ENCODE measurements at regions not wholly inside any gene's neighbourhood (a gene's known extent, or its start where the extent isn't known, plus 50 kb on each side); places are given as distances from the start of the nearest gene placed in this dataset.

DNA sequence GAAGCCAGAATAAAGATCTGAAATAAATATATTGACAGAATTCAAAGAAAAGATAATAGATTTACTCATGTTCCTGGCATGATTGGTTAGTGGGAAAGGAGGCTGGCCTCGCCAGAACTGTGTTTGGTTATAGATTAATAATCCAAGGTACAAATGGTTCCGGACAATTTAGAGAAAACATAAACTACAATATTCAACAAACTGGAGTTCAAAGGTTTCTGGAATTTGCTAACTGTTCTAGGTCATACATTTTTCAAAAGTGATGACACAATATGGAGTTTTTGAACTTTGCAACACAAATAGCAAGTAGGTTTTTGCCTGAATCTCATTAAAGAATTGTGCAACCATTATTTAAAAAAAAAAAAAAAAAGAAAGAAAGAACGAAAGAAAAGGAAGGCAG is 251.7 kb upstream of the SALL1 start:
- DNase-seq = no peak

DNA sequence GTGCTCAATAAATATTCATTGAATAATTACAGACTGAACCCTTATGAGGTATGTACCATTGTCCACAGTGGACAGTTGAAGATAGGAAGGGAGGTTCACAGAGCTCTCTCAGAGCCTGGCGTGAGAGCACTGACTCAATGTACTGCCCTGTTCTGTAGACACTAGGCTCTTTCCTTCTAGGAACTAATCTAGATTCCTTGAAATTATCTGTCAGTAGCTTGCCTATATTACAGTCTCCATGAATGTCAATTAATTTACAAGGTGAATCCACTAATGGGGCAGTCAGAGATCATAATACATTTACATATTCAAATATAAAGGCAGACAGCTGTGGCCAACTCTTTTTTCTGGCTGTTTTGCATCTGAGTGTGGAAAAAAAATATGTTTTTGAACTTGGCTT is 251.2 kb upstream of the SALL1 start:
- no peak for DNase-seq

DNA sequence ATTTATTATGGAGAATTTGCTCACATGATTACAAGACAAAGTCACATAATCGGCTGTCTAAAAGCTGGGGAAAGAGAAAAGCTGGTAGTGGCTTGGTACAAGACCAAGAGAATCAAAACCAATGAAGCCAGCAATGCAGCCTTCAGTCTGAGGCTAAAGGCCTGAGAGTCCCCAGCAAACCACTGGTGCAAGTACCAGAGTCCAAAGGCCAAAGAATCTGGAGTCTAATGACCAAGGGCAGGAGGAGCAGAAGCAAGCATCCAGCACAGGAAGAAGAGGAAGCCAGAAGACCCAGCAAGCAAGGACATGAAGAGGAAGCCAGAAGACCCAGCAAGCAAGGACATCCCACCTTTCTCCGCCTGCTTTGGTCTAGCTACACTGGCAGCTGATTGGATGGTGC is 250.6 kb upstream of the SALL1 start:
- no peak for DNase-seq

DNA sequence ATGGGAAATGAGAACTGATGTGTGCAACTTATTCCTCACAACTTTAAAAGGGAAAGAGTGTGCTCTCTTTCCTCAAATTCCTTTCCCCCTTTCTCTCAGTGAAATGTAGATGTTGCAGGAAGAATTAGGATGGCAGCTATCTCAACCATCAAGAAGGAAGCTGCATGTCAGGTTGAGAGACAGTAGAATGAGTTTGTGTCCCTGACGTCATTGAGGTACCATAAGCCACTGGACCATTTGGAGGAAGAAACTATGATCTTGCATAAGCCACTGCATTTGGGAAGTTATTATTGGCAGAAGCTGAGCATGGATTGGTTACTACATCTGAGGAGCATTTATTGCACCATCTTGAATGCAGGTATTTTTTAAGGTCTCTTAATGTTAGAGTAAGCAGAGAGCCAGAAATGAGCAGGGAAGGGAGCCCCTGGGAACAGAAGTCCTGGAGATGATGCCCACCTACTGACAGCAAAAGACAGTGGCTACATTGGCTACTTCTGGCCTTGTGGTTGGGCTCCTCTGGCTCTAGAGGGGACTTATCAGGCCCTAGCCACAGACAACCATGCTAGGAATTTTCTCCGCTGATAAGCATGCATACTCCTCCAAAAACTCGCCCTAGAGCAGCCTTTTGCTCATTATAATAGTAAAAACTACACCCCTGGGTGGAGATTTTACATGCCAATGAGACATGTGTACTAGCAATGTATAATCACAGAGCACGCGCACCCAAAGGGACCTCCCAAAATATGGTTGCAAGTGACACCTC is 249.0 kb upstream of the SALL1 start:
- DNase-seq = no peak

DNA sequence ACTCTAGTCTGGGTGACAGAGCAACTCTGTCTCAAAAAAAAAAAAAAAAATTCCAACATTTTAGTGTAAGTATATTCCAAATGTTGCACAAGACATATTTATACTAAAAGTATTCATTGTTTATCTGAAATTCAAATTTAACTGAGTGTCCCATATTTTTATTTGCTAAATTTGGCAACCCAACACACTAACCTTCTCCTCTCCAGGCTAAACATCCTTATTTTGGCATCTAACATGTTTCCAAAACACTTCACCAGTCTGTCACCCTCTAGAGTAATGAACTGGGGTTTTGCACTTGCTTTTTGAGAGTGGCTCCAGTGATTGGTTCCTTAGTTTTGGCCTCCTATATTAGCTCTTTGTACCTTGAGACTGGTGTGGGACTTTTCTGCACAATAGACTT is 243.4 kb upstream of the SALL1 start:
- DNase-seq = no peak

DNA sequence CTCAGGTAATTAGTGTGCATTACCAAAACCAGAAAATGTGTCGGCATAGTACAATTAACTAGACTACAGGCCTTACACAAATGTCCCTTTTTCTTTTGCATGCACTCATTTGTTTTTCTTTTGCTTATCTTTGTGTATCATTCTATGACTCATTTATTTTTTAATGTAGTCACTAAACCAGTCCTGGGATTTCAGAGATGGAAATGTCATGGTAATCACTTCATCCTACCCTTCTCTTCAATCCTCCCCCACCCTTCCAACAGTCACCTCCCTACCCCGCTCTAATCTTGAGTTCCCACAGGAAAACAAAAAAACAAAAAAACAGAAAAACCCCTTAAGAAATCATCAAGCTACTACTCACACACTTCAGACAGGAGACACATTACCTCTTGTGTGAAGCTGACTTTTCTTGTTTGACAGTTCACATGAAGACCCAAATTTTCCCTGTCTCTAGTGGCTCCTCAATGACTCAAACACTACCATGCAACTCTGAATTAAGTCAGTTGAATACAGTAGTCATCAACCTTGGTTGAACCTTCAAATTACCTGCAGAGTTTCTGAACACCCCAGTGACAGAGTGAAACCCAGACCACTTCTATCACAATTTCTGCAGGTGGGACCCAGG is 242.4 kb upstream of the SALL1 start:
- no peak for DNase-seq

DNA sequence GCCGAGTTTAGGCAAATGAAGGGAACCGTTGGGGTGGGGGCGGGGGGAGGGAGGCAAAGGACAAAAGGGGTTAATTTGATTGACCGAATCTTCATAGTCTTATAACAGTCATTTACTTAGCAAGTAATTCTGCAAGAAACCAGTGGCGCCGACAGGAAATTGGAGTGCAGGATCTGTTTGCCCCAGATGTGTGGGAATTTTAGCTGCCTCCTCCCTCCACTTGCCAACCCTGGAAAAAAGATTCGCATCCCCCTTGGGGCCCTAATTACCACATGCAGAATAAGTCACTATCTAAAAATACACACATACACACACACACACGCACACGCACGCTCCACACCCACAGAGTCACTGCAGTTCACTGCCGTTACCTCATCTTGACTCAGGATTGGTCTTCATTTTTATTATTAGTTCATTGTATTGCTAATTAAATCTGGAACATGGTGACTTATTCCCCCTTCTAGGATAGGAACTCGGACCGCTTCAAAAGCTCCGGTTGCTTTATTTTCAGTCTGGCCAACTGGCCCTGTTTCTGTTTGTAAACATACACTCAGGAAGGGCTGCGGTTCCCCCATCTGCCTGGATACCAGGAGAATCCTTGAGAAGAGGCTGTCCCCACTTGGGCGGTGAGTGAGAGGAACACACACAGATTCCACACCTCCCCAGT is 241.6 kb upstream of the SALL1 start:
- DNase-seq = no peak

DNA sequence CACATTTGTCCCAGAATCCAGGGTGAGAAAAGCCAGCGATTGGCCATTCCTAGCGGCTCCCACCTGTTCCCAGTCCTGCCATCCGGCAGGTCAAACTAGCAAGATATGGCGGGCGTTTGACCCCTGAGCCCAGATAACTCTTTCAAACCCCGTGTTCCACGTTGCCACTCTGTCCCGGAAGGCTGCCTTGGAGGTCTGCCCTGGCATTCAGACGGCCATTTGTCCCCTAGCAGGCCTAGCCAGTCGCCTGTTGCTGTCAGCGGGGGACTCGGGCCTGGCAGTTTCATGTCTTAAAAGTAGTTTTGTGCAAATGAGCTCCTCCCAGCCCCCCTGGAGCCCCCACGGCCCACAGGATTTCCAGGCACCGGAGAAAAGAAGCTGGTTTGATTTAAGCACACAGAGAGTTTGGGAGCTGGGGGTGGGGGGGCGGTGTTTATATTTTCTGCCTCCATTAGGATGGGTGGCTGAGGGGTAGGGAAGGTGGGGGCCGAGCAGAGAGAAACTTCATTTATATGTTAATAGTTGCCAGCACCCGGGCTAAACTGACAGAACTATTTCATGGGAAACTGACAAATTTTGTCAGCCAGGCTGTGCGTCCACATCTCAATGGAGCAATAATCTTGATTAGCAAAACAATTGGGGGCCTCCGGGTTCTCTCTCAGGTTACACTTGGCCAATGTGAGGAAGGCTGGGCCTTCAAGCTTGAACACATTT is 240.9 kb upstream of the SALL1 start:
- no peak for DNase-seq

DNA sequence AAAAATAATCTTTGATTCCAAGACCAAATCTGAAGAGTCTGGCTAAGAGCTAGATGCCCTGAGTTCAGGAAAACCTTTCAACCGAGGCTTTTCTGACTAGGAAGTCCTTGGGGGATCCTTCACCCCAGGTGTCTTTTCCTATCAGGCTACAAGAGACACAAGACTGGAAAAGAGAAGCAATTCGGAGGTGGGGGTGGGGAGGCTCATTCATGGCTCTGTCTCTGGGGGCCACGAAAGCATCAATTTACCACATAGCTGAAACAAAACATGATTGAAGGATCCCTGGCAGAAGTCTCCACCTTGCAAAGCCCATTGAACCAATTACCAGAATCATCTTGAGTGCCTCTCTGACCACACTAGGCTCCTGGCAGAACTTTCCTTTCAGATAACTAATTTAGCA is 239.8 kb upstream of the SALL1 start:
- no peak for DNase-seq

DNA sequence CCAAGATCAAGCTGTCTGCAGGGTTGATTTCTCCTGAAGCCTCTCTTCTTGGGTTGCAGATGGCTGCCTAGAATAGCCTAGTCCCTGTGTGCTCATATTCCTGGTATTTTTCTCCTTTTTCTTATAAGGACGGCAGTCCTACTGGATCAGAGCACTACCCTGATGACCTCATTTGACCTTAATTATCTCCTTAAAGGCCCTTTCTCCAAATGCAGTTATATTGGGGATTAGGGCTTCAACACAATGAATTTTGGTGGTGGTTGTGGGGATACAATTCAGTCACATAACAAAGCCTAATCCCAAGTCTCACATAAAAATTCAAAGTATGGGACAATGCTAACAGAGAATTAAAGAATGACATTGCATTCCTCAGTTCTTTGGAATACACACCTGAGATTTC is 238.8 kb upstream of the SALL1 start:
- no peak for DNase-seq

DNA sequence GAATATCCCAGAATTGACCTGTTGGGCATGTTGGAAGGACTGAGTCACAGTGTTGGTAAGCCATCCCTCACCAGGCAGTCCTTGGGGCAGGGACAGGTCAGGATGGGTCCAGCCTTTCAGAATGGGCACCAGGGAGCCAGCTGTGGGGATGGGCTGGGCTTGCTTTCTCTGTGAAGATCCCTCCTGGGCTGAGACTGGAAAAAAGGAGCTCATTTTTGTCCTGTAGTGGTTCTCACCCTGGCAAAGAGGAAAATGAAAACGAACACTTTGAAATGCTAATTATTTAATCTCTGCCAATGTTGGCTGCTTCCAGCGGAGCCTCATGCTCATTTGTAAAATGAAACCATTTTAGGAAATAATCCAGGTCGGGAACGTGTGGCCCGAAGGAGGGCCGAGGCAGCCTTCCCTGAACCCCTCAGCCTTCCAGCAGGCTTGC is 237.5 kb upstream of the SALL1 start:
- no peak for DNase-seq

DNA sequence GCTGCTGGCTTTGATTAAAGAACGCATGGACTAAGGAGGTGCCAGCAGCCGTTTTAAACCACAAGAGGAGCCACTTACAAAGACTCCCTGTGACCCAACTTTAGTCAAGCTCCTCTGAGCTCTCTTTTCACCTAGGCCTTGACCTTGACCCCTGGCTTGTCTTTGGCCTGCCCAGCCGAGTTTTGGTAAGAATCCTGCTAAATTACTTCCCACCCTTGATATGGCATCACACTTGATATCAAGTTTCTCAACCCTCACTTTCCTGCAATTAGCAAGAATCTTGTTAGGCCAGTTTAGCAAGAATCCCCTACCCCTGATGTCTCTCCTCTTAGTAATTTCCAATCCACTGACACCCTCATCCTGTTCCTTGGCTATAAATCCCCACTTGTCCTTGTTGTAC is 232.8 kb upstream of the SALL1 start:
- DNase-seq = no peak

DNA sequence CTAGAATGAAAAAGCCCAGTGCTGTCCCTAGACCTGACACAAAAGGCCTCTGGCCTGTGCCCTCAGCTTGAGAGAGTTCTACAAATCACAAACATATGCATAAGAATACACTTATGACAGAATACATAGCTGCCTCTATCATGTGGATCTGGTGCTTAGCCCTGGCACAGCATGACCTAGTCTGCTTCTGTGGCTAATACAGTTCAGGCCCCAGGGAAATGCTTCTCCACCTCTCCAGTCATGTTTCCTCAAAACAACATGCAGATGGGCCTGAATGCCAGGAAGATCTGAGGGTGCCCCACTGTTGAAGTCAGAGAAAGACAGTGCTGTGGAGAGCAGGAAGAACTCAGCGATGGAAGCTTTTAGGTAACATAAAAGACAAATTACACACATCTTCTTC is 231.9 kb upstream of the SALL1 start:
- DNase-seq = no peak

DNA sequence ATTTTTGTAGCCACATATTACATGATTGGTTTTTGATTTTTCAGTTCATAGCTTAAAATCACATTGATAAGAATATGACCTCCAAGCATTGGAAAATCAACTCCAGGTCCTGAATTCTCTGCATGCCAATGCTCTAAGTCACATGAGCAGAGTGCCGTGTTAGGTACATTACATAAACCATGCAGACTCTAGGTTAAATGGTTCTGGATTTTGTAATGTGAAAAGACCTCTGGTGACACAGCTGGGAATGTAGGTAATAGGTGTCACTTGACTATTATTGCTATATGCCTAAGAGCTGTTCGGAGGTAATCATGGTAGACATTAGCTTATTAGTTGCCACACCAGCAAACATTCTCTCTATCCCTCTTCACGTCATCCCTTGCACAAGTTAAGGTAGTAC is 231.1 kb upstream of the SALL1 start:
- DNase-seq = no peak

DNA sequence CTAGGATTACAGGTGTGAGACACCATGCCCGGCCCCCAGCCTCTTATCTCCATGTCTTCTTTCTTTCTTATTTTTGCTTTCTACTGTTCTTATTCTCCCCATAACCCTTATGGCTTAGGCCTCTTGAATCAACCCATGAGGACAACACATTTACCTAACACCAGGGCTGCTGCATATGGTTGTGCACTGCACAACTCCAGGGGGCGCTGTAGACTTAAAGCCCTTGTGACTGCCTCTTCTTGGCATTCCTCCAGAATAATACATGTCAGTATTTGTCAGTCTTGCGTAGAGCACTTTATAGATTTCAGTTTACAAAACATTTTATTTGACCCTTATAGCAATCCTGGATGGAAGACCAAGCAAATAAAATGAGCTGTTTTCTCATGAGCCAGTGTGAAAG is 225.0 kb upstream of the SALL1 start:
- no peak for DNase-seq

DNA sequence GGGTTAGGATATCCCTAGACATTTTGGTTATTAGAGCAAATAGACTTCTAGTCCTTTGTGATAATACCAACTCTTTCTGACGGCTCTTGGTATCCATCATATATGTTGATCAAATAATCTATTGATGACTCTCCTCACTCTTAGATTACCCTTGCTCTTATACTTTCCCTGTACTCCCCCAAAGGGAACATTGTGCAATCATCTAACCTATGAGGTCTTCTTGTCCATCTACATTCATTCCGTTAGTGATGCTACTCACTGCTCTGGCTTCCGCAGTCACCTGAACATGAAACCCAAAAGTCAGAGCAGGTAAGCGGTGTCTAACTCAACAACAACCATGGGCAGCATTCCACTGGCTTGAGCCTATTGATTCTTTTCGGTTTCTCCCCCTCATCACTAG is 223.7 kb upstream of the SALL1 start:
- DNase-seq = no peak

DNA sequence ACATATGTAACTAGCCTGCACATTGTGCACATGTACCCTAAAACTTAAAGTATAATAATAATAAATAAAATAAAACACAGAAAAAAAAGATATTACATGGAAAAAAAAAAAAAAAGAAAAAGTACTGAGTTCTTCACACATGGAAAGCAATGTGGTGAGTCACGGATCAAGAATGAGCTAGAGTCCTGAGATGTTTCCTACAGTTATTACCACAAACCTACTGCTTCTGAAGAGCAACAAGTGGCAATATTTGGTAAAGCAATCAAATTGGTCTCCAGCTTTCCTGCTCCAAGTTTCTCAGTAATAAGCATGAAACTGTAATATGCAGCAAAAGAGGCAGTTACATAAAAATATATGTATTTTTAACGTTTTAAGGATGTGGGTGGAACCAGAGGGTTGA is 223.3 kb upstream of the SALL1 start:
- DNase-seq = no peak

DNA sequence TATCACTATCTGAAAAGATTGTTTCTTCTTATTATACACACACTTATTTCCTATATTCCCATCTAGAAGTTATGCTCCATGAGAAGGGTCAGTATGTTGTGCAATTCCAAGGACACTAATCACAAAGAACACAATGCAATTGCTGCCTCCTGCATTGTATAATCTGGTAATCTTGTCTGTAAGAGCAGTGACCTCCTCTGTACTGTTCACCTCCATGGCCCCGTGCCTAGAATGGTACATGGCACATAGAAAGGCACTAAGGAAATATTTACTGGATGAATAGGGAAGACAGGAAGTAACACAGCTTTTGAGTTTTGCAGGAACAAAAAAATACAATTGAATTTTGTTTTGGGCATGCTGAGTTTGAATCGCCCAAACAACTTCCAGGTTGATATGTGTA is 214.6 kb upstream of the SALL1 start:
- no peak for DNase-seq

DNA sequence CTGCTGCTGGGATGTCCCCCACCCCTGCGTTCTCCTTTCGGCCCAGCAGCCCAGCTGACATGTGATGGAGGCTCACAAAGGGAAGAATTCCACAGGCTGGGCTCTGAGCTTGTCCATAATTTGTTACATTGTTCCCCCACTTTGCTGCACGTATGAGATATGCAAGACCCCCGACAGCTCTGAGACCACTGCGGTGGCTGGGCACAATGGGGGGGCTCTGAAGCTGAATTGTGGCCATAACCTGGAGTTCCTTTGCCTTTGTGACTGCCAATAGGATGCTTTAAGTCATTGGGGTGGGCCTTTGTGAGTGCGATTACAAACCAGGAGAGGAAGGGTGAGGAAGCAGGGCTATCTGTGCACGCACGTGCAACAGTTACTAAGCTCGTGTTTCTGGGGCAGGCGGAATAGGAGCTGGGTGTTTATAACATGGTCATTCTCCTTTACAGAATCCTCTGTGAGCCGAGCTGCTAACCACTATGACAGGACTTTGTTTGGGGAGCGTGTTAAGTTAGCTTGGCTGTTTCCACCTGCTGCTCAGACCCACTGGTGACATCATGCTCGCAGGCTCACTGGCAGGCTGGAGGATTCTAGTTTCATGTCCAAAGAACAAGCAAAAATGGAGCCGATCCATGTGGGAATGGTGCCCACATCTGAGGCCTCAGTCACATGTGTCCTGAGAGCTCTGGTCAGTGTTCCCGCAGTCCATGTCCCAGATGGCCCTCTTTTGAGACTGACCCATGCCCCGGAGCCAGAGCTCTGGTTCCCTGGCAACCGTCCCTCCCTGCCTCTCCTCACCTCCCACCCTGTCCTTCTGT is 208.3 kb upstream of the SALL1 start:
- DNase-seq = no peak

DNA sequence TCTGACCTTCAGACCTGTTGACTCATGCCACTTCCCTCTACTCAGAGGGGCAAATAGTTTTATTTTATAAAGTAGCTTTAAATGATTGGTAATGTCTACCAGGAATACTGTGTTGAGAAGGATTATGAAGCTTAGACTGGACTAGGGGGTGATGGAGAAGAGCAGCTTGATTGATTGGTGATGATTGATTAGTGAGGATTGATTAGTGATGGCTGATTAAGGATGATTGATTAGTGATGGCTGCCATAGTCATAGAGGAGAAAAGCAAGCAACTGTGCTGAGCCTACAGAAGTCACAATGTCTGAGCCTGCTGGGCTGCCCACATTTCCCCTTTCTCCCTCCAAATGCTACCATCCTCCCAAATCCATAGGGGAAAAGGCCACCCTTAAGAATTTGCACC is 206.8 kb upstream of the SALL1 start:
- DNase-seq = no peak

DNA sequence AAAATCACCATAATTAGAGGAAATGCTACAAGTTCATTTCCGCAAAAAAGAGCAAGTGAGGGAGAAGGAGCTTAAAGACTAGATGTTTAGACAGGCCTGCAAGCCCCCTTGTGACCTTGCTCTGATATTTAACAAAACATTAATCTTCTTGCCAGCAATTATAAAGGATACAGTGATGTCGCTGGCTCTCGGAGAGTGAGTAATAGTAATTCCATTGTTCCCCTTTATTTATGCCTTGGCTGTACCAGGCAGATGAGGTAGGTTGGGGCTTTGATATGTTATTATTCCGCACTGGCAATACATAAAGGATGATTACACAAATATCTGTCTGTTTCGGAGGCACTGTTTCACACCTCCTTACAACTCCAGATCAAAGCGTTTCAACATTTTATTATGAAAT is 204.8 kb upstream of the SALL1 start:
- no peak for DNase-seq

DNA sequence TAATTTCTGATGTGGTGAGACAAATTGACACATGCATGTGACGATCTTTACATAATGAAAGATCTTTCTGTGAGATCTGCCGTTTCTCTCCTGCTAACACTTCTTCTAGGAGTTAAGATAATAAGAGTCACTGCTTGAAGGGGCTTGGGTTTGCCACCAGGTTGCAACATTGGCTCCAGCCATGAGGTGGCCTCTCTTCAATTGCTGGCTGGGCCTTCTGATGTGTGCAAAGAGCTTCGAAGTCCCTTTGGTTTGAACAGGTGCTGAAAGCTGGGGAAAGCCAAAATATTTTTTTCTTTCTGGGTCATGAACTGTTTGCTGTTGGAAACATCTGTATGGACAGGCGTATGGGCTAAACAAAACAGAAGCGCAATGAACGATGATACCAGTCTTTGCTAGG is 204.1 kb upstream of the SALL1 start:
- DNase-seq = no peak

DNA sequence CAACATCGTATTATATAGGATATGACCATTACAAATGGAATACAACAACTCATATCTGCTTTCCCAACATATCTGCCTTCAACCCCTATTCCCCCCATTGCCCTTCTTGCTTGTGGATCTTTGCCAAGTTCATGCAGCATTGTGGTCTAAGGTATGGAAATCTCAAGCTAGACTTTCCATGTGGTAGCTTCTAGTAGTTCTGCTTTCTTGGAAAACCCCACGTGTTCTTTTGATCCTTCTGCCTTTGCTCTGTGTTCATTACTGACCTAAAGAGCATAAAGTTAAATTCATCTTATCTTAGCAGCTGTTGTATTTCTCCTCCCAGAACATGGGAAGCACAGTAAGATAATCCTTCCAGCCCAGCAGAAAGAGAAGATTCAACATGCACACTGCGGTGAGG is 202.0 kb upstream of the SALL1 start:
- DNase-seq = no peak
